Adrenal gland (tissue), 5 donors: ENCODE measurements at regions not wholly inside any gene's neighbourhood (a gene's known extent, or its start where the extent isn't known, plus 50 kb on each side); places are given as distances from the start of the nearest gene placed in this dataset.

Experiments
- CTCF ChIP-seq, 6 experiments: fragments of 450-650 bp in 4 of 6; fragments of 200-600 bp in 2 of 6; sonication (generic) in 1 of 6; IDR thresholded peaks; 1 replicate in 5 of 6; 2 replicates in 1 of 6; pipeline versions ENCODE4 v1.5.1 to v1.8.0; 2016 to 2021; ENCODE audit warnings: antibody characterized with exemption in 6 of 6, mild to moderate bottlenecking in 2 of 6, moderate library complexity in 1 of 6
- POLR2A ChIP-seq, 2 donors: fragments of 450-650 bp; IDR thresholded peaks; one replicate each; pipeline ENCODE4 v1.6.1; 2017; ENCODE audit warnings: antibody characterized with exemption in 2 of 2, mild to moderate bottlenecking in 2 of 2, moderate library complexity in 1 of 2
- donor health status: DM: no; HTN: no; CAD: no.

GRCh38 chr6:126227833-126228702 lies 111.8 kb upstream of the CENPW start:
- no peak for TF ChIP-seq CTCF (IDR thresholded peaks at IDR 0.05)
- TF ChIP-seq POLR2A (IDR thresholded peaks at IDR 0.05), result no peak
